Karpas-422 (cell line): ENCODE measurements at regions not wholly inside any gene's neighbourhood (a gene's known extent, or its start where the extent isn't known, plus 50 kb on each side); places are given as distances from the start of the nearest gene placed in this dataset.

Experiments used
- DNase-seq: peaks from one replicate; pipeline ENCODE4 v3.0.0-alpha.2; 2015
- H2AFZ ChIP-seq: fragments of 200-600 bp; sonication (generic); 2 replicates; pipeline ENCODE4 v1.6.1; 2014; ENCODE audit warnings: antibody characterized with exemption, low read length, mixed read lengths
- H3K27ac ChIP-seq: fragments of 200-600 bp; sonication (generic); 2 replicates; pipeline ENCODE4 v1.5.1; 2014; ENCODE audit warnings: mild to moderate bottlenecking, low read length, moderate library complexity
- H3K27me3 ChIP-seq: fragments of 200-600 bp; sonication (generic); 2 replicates; pipeline ENCODE4 v1.6.1; 2014; ENCODE audit warnings: low read length, mixed read lengths
- H3K36me3 ChIP-seq: fragments of 200-600 bp; sonication (generic); 2 replicates; pipeline ENCODE4 v1.6.1; 2014; ENCODE audit warnings: low read length, mixed read lengths; ENCODE audit not compliant: insufficient read depth
- H3K4me1 ChIP-seq: fragments of 200-600 bp; sonication (generic); 2 replicates; pipeline ENCODE4 v1.6.1; 2014; ENCODE audit warnings: mild to moderate bottlenecking, low read length, mixed read lengths
- H3K4me2 ChIP-seq: fragments of 200-600 bp; sonication (generic); 2 replicates; pipeline ENCODE4 v1.6.1; 2014; ENCODE audit warnings: low read length, low read depth, mild to moderate bottlenecking; ENCODE audit not compliant: poor library complexity, severe bottlenecking
- H3K4me3 ChIP-seq: fragments of 200-600 bp; sonication (generic); 2 replicates; pipeline ENCODE4 v1.5.1; 2014; ENCODE audit warnings: mild to moderate bottlenecking, antibody characterized with exemption, low read length, mixed read lengths
- H3K79me2 ChIP-seq: fragments of 200-600 bp; sonication (generic); 2 replicates; pipeline ENCODE4 v1.6.1; 2014; ENCODE audit warnings: mild to moderate bottlenecking, low read length, mixed read lengths
- H3K9ac ChIP-seq: fragments of 200-600 bp; sonication (generic); 2 replicates; pipeline ENCODE4 v1.6.0; 2014; ENCODE audit warnings: low read length
- H3K9me2 ChIP-seq: fragments of 200-600 bp; sonication (generic), shearing (Covaris generic); replicated peaks from 2 replicates; pipeline ENCODE4 v1.6.0; 2014; ENCODE audit warnings: mild to moderate bottlenecking, low read length, moderate library complexity; ENCODE audit not compliant: insufficient read depth
- H3K9me3 ChIP-seq: fragments of 300-700, 200-600 bp; sonication (generic); 2 replicates; pipeline ENCODE4 v1.6.1; 2014; ENCODE audit warnings: low read length, mixed read lengths
- H4K20me1 ChIP-seq: fragments of 200-600 bp; sonication (generic); 2 replicates; pipeline ENCODE4 v1.6.1; 2014; ENCODE audit warnings: mild to moderate bottlenecking, antibody characterized with exemption, low read length, low read depth; ENCODE audit not compliant: insufficient read depth

DNA sequence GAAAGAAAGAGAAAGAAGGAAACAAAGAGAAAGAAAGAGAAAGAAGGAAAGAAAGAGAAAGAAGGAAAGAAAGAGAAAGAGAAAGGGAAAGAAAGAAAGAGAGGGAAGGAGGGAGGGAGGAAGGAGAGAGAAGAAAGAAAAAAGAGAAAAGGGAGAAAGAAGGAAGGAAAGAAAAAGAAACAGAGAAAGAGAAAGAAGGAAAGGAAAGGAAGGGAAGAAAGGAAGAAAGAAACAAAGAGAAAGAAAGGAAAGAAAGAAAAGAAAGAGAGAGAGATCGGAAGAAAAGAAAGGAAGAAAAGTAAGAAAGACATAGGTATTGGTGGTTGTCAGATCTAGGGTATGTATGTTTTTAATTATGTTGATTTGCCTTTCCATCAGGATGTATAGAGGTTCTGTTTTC, 342.3 kb downstream of the FOXG1 start:
- Histone ChIP-seq H3K4me3 (no peak overlapping the region), H3K4me2 (no peak overlapping the region), H3K9ac (no peak overlapping the region), H3K79me2 (no peaks in the 10 kb centered on the region), H3K4me1 (no peaks in the 10 kb centered on the region), H4K20me1 (no peaks in the 10 kb centered on the region), H3K27ac (no peak overlapping the region), H3K9me2 (no peaks in the 10 kb centered on the region), H2AFZ (no peak overlapping the region), H3K9me3 (peaks cover 85% of the 10 kb centered on the region), H3K27me3 (no peaks in the 10 kb centered on the region), H3K36me3 (no peaks in the 10 kb centered on the region)
- DNase-seq, result no peak

DNA sequence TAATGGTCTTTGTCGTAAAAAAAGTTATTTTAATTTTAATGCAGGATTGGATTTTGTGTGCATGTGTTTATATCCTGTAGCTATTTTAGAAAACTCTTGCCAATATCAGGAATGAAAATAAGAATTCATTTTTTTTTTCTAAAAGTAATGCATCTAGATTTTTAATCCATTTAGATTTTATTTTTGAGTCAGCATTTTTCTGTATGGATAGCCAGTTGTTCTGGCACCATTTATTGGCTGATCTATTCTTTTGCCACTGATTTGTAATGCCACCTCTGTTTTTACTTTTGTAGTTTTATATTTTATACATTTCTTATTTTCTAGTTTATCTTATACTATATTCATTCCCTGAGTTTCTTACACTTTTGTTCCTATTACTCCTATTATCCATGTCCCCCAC, 343.0 kb downstream of the FOXG1 start:
- H3K79me2 ChIP-seq, result no peaks in the 10 kb centered on the region
- peaks cover 84% of the 10 kb centered on the region for H3K9me3 ChIP-seq
- H2AFZ ChIP-seq, result no peak overlapping the region
- no peak for DNase-seq
- no peak overlapping the region for H3K27ac ChIP-seq
- no peaks in the 10 kb centered on the region for H3K27me3 ChIP-seq
- no peak overlapping the region for H3K4me3 ChIP-seq
- H3K9ac ChIP-seq, result no peak overlapping the region
- H3K4me2 ChIP-seq, result no peak overlapping the region
- H4K20me1 ChIP-seq, result no peaks in the 10 kb centered on the region
- H3K4me1 ChIP-seq, result no peaks in the 10 kb centered on the region
- no peaks in the 10 kb centered on the region for H3K9me2 ChIP-seq
- no peaks in the 10 kb centered on the region for H3K36me3 ChIP-seq

DNA sequence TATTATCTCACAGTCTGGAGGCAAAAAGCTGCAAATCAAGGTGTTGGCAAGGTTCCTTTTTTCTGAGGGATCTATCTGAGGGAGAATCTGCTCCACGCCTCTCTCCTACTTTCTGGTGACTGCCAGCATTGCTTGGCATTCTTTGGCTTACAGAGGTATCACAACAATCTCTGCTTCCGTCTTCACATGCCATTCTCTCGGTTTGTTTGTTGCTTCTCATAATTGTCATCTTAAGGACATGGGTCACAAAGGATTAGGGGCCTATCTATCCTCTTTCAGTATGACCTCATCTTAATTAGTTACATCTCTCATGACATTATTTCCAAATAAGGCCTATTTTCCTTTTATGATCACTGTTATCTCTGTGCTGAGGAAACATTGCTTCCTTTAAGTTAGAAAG, 345.0 kb downstream of the FOXG1 start:
- no peaks in the 10 kb centered on the region for H3K36me3 ChIP-seq
- DNase-seq, result no peak
- H2AFZ ChIP-seq, result no peak overlapping the region
- H3K9me2 ChIP-seq, result no peaks in the 10 kb centered on the region
- H3K79me2 ChIP-seq, result no peaks in the 10 kb centered on the region
- no peaks in the 10 kb centered on the region for H3K4me1 ChIP-seq
- peaks cover 75% of the 10 kb centered on the region for H3K9me3 ChIP-seq
- H3K4me2 ChIP-seq, result no peak overlapping the region
- H3K4me3 ChIP-seq, result no peak overlapping the region
- H3K27ac ChIP-seq, result no peak overlapping the region
- H3K9ac ChIP-seq, result no peak overlapping the region
- H3K27me3 ChIP-seq, result no peaks in the 10 kb centered on the region
- no peaks in the 10 kb centered on the region for H4K20me1 ChIP-seq

DNA sequence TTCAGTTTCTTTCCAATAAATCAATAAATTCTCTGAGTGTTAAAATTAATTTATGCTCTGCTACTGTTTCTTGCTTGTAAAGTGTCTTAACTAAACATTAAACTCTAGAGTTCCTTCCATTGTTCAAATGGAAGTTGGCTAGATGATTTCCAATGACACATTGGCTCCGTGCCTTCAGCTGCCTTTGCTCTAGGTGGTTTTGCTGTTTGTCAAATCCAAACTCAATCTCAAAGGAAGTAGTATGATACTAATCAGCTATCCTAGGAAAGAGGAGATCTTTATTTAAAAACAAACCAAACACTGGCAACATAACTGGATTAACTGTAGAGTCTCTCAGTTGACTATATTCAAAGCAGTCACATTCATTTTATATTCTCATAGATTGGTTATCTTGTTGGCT, 356.4 kb downstream of the FOXG1 start:
- no peaks in the 10 kb centered on the region for H3K27me3 ChIP-seq
- no peaks in the 10 kb centered on the region for H3K79me2 ChIP-seq
- peaks cover 54% of the 10 kb centered on the region for H3K9me3 ChIP-seq
- H3K4me3 ChIP-seq, result no peak overlapping the region
- DNase-seq, result no peak
- H2AFZ ChIP-seq, result no peak overlapping the region
- H3K4me1 ChIP-seq, result no peaks in the 10 kb centered on the region
- H3K9me2 ChIP-seq, result no peaks in the 10 kb centered on the region
- no peaks in the 10 kb centered on the region for H4K20me1 ChIP-seq
- H3K4me2 ChIP-seq, result no peak overlapping the region
- H3K9ac ChIP-seq, result no peak overlapping the region
- no peaks in the 10 kb centered on the region for H3K36me3 ChIP-seq
- no peak overlapping the region for H3K27ac ChIP-seq

DNA sequence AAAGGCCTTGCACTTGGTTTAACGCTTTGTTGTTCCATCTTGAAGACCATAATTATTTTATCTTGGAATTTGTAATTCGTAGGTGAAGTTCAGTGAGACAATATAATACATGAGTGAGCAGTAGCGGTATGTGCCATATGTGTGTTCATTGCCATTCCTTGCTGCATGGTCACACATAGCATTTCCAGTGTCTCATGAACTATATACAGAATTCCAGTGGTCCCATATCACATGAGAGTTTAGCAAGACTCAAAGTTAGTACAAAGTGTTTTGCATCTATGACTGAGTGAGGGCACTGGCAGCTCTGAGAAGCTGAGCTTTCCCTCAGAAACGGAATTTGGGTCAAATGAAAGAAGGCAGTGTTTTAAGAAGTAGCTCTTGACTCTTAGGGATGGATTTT, 359.8 kb downstream of the FOXG1 start:
- no peak overlapping the region for H3K4me2 ChIP-seq
- H3K36me3 ChIP-seq, result no peaks in the 10 kb centered on the region
- no peak for DNase-seq

DNA sequence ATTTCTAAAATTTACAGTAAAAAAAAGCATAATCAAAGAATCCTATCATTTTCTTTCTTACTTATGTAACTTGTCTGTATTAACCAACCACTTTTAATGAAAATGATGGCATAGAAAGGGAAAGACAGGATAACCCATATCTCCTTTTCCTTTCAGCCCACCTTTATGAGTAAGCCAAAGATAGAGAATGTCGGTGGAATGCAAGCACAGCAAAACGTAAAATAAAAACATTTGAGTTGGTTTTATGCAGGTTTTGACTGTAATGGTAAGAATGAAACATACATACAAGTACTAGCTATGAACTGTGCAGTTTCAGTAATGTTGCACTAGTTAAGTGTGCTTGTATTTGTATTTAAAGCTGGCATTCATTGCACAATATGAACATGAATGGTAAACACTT, 360.3 kb downstream of the FOXG1 start:
- no peak overlapping the region for H3K4me2 ChIP-seq
- H3K27me3 ChIP-seq, result no peaks in the 10 kb centered on the region
- H3K4me3 ChIP-seq, result no peak overlapping the region
- no peaks in the 10 kb centered on the region for H3K9me2 ChIP-seq
- H4K20me1 ChIP-seq, result no peaks in the 10 kb centered on the region
- H3K4me1 ChIP-seq, result no peaks in the 10 kb centered on the region
- peaks cover 70% of the 10 kb centered on the region for H3K9me3 ChIP-seq
- H3K9ac ChIP-seq, result no peak overlapping the region
- no peak overlapping the region for H2AFZ ChIP-seq
- H3K79me2 ChIP-seq, result no peaks in the 10 kb centered on the region
- no peaks in the 10 kb centered on the region for H3K36me3 ChIP-seq
- no peak overlapping the region for H3K27ac ChIP-seq
- no peak for DNase-seq

More for the DNA sequence above, 359.8 kb downstream of the FOXG1 start:
- no peaks in the 10 kb centered on the region for H3K4me1 ChIP-seq
- H3K4me3 ChIP-seq, result no peak overlapping the region
- no peaks in the 10 kb centered on the region for H3K79me2 ChIP-seq
- H3K9me3 ChIP-seq, result peaks cover 65% of the 10 kb centered on the region
- no peaks in the 10 kb centered on the region for H4K20me1 ChIP-seq
- H3K9ac ChIP-seq, result no peak overlapping the region
- H3K9me2 ChIP-seq, result no peaks in the 10 kb centered on the region
- H3K27me3 ChIP-seq, result no peaks in the 10 kb centered on the region
- no peak overlapping the region for H3K27ac ChIP-seq
- H2AFZ ChIP-seq, result no peak overlapping the region

DNA sequence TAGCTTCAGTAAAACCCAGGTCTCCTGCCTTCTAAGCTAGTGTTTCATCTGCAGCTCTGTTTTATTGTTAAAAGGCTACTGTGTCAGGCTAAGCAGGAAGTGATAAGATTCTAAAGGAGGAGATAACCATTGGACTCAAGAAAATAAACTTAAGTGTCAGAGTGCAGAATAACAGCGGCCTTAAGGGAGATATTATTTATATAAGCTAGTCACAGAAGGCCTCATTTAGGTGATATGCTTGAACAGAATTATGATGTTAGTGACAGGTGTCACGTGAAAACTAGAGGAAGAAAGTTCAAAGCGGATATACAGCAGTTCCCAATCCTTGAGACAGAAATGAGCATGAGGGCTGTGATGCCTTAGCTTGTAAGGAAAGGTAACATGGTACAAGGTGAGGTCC, 373.4 kb downstream of the FOXG1 start:
- no peaks in the 10 kb centered on the region for H3K79me2 ChIP-seq
- H2AFZ ChIP-seq, result no peak overlapping the region
- no peaks in the 10 kb centered on the region for H3K4me1 ChIP-seq

DNA sequence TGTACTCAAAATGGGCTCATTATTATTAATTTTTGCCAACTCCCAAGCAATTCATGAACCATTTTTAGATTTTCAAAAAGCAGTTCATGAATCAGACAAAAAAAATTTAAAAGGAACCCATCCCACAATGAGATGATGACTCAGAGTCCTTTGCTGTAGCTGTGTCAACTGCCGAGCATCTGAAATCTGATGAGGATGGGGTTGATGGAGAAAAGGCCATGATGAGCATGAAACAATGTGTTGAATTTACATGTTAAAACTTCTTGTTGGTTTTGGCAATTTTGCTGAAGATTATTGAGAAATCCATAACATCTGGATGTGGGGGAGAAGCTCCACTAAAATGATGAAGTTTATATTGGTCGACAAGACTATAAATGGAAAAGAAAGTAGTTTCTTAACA, 378.0 kb downstream of the FOXG1 start:
- H3K4me3 ChIP-seq, result no peak overlapping the region

More for the DNA sequence above, 373.4 kb downstream of the FOXG1 start:
- Histone ChIP-seq H3K9ac (no peak overlapping the region), H3K36me3 (no peaks in the 10 kb centered on the region), H3K4me3 (no peak overlapping the region), H4K20me1 (no peaks in the 10 kb centered on the region), H3K27ac (no peak overlapping the region), H3K4me2 (no peak overlapping the region), H3K27me3 (no peaks in the 10 kb centered on the region), H3K9me2 (no peaks in the 10 kb centered on the region), H3K9me3 (peaks cover 63% of the 10 kb centered on the region)
- no peak for DNase-seq

DNA sequence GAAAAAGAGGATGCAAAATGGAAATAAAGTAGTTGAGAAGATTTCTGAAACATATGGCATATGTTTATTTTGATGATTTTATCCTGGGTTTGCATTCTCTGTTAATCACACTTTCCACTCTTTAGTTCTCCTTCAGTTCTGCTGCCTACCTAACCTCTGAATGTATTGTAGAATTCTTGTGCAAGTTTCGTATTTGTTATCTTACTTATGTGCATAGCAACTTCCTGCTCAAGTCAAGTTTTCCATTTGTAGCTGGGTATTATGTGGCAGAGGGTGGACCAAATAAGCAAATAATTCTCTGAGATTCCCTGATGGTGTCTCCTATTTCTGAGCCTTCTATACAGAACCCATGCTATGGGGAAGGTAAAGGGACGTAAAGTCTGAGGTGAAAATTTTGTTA, 381.6 kb downstream of the FOXG1 start:
- no peak overlapping the region for H3K4me2 ChIP-seq
- no peaks in the 10 kb centered on the region for H3K36me3 ChIP-seq
- no peaks in the 10 kb centered on the region for H3K9me2 ChIP-seq
- no peak for DNase-seq
- H3K9ac ChIP-seq, result no peak overlapping the region
- H2AFZ ChIP-seq, result no peak overlapping the region
- no peaks in the 10 kb centered on the region for H3K4me1 ChIP-seq
- H3K9me3 ChIP-seq, result peaks cover 65% of the 10 kb centered on the region
- H3K4me3 ChIP-seq, result no peak overlapping the region
- no peaks in the 10 kb centered on the region for H3K27me3 ChIP-seq
- no peaks in the 10 kb centered on the region for H4K20me1 ChIP-seq
- no peaks in the 10 kb centered on the region for H3K79me2 ChIP-seq
- no peak overlapping the region for H3K27ac ChIP-seq

More for the DNA sequence above, 378.0 kb downstream of the FOXG1 start:
- H3K27ac ChIP-seq, result no peak overlapping the region
- no peak for DNase-seq
- H3K36me3 ChIP-seq, result no peaks in the 10 kb centered on the region
- no peak overlapping the region for H2AFZ ChIP-seq
- H3K79me2 ChIP-seq, result no peaks in the 10 kb centered on the region
- H4K20me1 ChIP-seq, result no peaks in the 10 kb centered on the region
- no peaks in the 10 kb centered on the region for H3K9me2 ChIP-seq
- peaks cover 65% of the 10 kb centered on the region for H3K9me3 ChIP-seq
- no peak overlapping the region for H3K4me2 ChIP-seq
- H3K9ac ChIP-seq, result no peak overlapping the region
- H3K4me1 ChIP-seq, result no peaks in the 10 kb centered on the region
- H3K27me3 ChIP-seq, result no peaks in the 10 kb centered on the region
